Transverse colon (tissue), 4 donors: ENCODE measurements at regions not wholly inside any gene's neighbourhood (a gene's known extent, or its start where the extent isn't known, plus 50 kb on each side); places are given as distances from the start of the nearest gene placed in this dataset.

Experiments
- DNase-seq: peaks from one replicate; pipeline ENCODE4 v3.0.0-alpha.2; 2019
- H3K27ac ChIP-seq, 4 donors: fragments of 200-600 bp; sonication (generic); 2 replicates each; pipeline ENCODE4 v1.5.1; 2016 to 2018; ENCODE audit warnings: inconsistent platforms in 4 of 4
- H3K27me3 ChIP-seq: fragments of 200-600 bp; sonication (generic); 2 replicates; pipeline ENCODE4 v1.5.1; 2017; ENCODE audit warnings: inconsistent platforms
- H3K36me3 ChIP-seq, 4 donors: fragments of 200-600 bp; sonication (generic); 2 replicates each; pipeline ENCODE4 v1.5.1; 2017 to 2019; ENCODE audit warnings: inconsistent platforms in 4 of 4
- H3K4me1 ChIP-seq, 4 donors: fragments of 200-600 bp; sonication (generic); 2 replicates each; pipeline ENCODE4 v1.5.1; 2017 to 2020; ENCODE audit warnings: inconsistent platforms in 4 of 4
- H3K4me3 ChIP-seq, 4 donors: fragments of 200-600 bp; sonication (generic); 1 replicate in 1 of 4; 2 replicates in 3 of 4; pipeline versions ENCODE4 v1.5.1 to v1.6.1; 2017 to 2019; ENCODE audit warnings: inconsistent platforms in 4 of 4
- H3K9me3 ChIP-seq, 2 donors: fragments of 200-600 bp; sonication (generic); 2 replicates each; pipeline ENCODE4 v1.5.1; 2017 to 2019; ENCODE audit warnings: inconsistent platforms in 2 of 2
- EP300 ChIP-seq: sonication (generic); formaldehyde crosslinking; IDR thresholded peaks from one replicate; pipeline ENCODE4 v1.6.1; 2017; ENCODE audit warnings: antibody characterized with exemption, low read depth
- POLR2A ChIP-seq: fragments of 450-650 bp; IDR thresholded peaks from one replicate; pipeline ENCODE4 v1.6.1; 2016; ENCODE audit warnings: antibody characterized with exemption, mild to moderate bottlenecking, moderate library complexity
- POLR2AphosphoS5 ChIP-seq, 3 donors: sonication (generic); formaldehyde crosslinking; IDR thresholded peaks; one replicate each; pipeline ENCODE4 v1.6.1; 2016; ENCODE audit warnings: antibody characterized with exemption in 3 of 3
- WGBS, 2 donors: methylation state at CpG; one replicate each; pipeline ENCODE4 v1.1.5; 2018; ENCODE audit warnings: low coverage in 1 of 2; 5-methylcytosine and 5-hydroxymethylcytosine counted together
- in situ Hi-C, 4 donors: fragments of 200-750 bp; cut with MboI; loops; one replicate each; pipeline versions ENCODE4 v1.15.0 to v1.15.1; 2017; ENCODE audit warnings: low sequenced_read_pairs in 3 of 4, low pct_ligation_motif_present in 1 of 4, low pct_unique_long_range_greater_than_20kb in 1 of 4
- intact Hi-C: fragments of 100-400 bp; cut with DNase I; formaldehyde crosslinking; loops from one replicate; pipeline ENCODE4 v1.15.1; 2023; ENCODE audit warnings: low total_unique reads
- TF ChIP-seq, protein P1 (sequence below), 5 experiments: fragments of 200-600 bp in 3 of 5; fragments of 450-650 bp in 2 of 5; sonication (generic) in 3 of 5; IDR thresholded peaks; 1 replicate in 2 of 5; 2 replicates in 3 of 5; pipeline ENCODE4 v1.5.1; 2016 to 2017; ENCODE audit warnings: antibody characterized with exemption in 5 of 5, inconsistent platforms in 3 of 5, mild to moderate bottlenecking in 2 of 5, moderate library complexity in 1 of 5

DNA sequence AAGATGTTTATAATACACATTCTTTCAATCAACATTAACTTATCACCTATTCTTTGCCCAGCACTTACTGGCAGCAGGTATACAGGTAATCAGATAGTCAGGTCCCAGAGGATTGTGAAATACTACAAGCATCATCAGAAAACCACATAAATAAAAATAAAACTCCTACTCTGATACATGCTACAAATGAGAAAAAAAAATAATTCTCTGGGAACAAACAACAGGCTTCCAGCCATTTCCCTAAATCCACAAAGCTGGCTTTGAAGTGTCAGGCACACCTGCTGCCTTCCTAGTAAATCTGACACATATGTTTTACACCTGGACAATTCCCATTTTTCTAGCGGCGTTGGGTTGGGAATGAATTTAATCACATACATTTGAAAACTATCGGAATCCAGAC lies 384.5 kb upstream of the CDH4 start:
- no peaks in the 10 kb centered on the region for H3K9me3 ChIP-seq
- no peaks in the 10 kb centered on the region for H3K4me1 ChIP-seq
- 40 to 74% methylated on average over 3 of the region's 3 CpGs for WGBS, 2 donors
- H3K4me3 ChIP-seq: no peak overlapping the region
- H3K27me3 ChIP-seq: no peaks in the 10 kb centered on the region
- in situ Hi-C loops (loop anchor here in 1 of 4 donors (25.0 kb wide), 1 partner anchor 95 kb away; no protein-coding TSS in a partner anchor), intact Hi-C loops (no loop called here)
- TF ChIP-seq EP300: no peak
- TF ChIP-seq, protein P1, sequence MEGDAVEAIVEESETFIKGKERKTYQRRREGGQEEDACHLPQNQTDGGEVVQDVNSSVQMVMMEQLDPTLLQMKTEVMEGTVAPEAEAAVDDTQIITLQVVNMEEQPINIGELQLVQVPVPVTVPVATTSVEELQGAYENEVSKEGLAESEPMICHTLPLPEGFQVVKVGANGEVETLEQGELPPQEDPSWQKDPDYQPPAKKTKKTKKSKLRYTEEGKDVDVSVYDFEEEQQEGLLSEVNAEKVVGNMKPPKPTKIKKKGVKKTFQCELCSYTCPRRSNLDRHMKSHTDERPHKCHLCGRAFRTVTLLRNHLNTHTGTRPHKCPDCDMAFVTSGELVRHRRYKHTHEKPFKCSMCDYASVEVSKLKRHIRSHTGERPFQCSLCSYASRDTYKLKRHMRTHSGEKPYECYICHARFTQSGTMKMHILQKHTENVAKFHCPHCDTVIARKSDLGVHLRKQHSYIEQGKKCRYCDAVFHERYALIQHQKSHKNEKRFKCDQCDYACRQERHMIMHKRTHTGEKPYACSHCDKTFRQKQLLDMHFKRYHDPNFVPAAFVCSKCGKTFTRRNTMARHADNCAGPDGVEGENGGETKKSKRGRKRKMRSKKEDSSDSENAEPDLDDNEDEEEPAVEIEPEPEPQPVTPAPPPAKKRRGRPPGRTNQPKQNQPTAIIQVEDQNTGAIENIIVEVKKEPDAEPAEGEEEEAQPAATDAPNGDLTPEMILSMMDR (IDR thresholded peaks at IDR 0.05): no peak
- TF ChIP-seq POLR2AphosphoS5 (IDR thresholded peaks at IDR 0.05): no peak
- TF ChIP-seq POLR2A: no peak
- no peak for DNase-seq
- no peaks in the 10 kb centered on the region for H3K36me3 ChIP-seq
- H3K27ac ChIP-seq: no peak overlapping the region

GRCh38 chr20:60868316-60868891 lies 383.7 kb upstream of the CDH4 start:
- intact Hi-C loops (no loop called here), in situ Hi-C loops (loop anchor here in 1 of 4 donors (25.0 kb wide), 1 partner anchor 94 kb away; no protein-coding TSS in a partner anchor)
- Histone ChIP-seq H3K9me3 (no peaks in the 10 kb centered on the region), H3K27ac (no peak overlapping the region), H3K36me3 (no peaks in the 10 kb centered on the region), H3K4me1 (no peaks in the 10 kb centered on the region), H3K4me3 (no peak overlapping the region), H3K27me3 (no peaks in the 10 kb centered on the region)
- TF ChIP-seq POLR2A (no peak), EP300 (no peak), POLR2AphosphoS5 (IDR thresholded peaks at IDR 0.05) (no peak)
- TF ChIP-seq, protein P1 (IDR thresholded peaks at IDR 0.05): no peak
- no peak for DNase-seq
- WGBS, 2 donors: 63 to 77% methylated on average over 5 to 22 of the region's 22 CpGs

GRCh38 chr20:60869087-60869486 lies 383.0 kb upstream of the CDH4 start:
- H3K27ac ChIP-seq: no peak overlapping the region
- H3K36me3 ChIP-seq: no peaks in the 10 kb centered on the region
- no peaks in the 10 kb centered on the region for H3K27me3 ChIP-seq
- no peak overlapping the region for H3K4me3 ChIP-seq
- intact Hi-C loops (loop anchor here (1.0 kb wide), 1 partner anchor 40 kb away; no protein-coding TSS in a partner anchor), in situ Hi-C loops (loop anchor here in 1 of 4 donors (25.0 kb wide), 1 partner anchor 93 kb away; no protein-coding TSS in a partner anchor)
- TF ChIP-seq, protein P1 (IDR thresholded peaks at IDR 0.05): no peak
- TF ChIP-seq EP300: no peak
- TF ChIP-seq POLR2AphosphoS5 (IDR thresholded peaks at IDR 0.05): no peak
- TF ChIP-seq POLR2A: no peak
- no peaks in the 10 kb centered on the region for H3K4me1 ChIP-seq
- H3K9me3 ChIP-seq: no peaks in the 10 kb centered on the region
- 48% methylated on average over 12 of the region's 12 CpGs; no CpG with 5 or more reads in 1 of the 2 donors for WGBS, 2 donors
- no peak for DNase-seq

DNA sequence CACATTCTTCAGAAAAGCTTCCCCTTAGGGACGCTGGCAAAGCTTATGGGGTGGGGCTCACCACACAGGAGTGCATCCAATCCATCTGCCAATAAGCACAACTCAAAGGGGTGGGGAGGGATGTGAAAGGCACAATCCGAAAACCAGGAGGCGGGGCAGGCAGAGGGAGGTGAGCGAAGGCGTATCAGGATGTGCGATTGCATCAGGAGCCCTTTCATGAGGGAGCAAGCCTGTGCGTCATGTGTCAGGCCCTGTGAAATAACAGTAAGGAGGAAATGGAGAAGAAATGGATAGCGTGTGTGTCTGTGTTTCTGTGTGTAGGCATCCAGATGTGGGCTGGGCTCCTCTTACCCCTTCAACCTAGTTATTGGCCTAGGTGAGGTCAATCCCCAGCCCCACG lies 382.4 kb upstream of the CDH4 start:
- intact Hi-C loops (loop anchor here (1.0 kb wide), 1 partner anchor 40 kb away; no protein-coding TSS in a partner anchor), in situ Hi-C loops (loop anchor here in 1 of 4 donors (25.0 kb wide), 1 partner anchor 93 kb away; no protein-coding TSS in a partner anchor)
- TF ChIP-seq POLR2A: no peak
- TF ChIP-seq, protein P1 (IDR thresholded peaks at IDR 0.05): no peak
- no peak for TF ChIP-seq POLR2AphosphoS5 (IDR thresholded peaks at IDR 0.05)
- TF ChIP-seq EP300: no peak
- no peak for DNase-seq
- Histone ChIP-seq H3K4me3 (no peak overlapping the region), H3K4me1 (no peaks in the 10 kb centered on the region), H3K9me3 (no peaks in the 10 kb centered on the region), H3K27me3 (no peaks in the 10 kb centered on the region), H3K36me3 (no peaks in the 10 kb centered on the region), H3K27ac (no peak overlapping the region)
- 80% methylated on average over 9 of the region's 9 CpGs; no CpG with 5 or more reads in 1 of the 2 donors for WGBS, 2 donors
